Transverse colon (tissue), 4 donors: ENCODE measurements at regions not wholly inside any gene's neighbourhood (a gene's known extent, or its start where the extent isn't known, plus 50 kb on each side); places are given as distances from the start of the nearest gene placed in this dataset.

Experiments used
- DNase-seq: peaks from one replicate; pipeline ENCODE4 v3.0.0-alpha.2; 2019
- H3K27ac ChIP-seq, 4 donors: fragments of 200-600 bp; sonication (generic); 2 replicates each; pipeline ENCODE4 v1.5.1; 2016 to 2018; ENCODE audit warnings: inconsistent platforms in 4 of 4
- H3K27me3 ChIP-seq: fragments of 200-600 bp; sonication (generic); 2 replicates; pipeline ENCODE4 v1.5.1; 2017; ENCODE audit warnings: inconsistent platforms
- H3K36me3 ChIP-seq, 4 donors: fragments of 200-600 bp; sonication (generic); 2 replicates each; pipeline ENCODE4 v1.5.1; 2017 to 2019; ENCODE audit warnings: inconsistent platforms in 4 of 4
- H3K4me1 ChIP-seq, 4 donors: fragments of 200-600 bp; sonication (generic); 2 replicates each; pipeline ENCODE4 v1.5.1; 2017 to 2020; ENCODE audit warnings: inconsistent platforms in 4 of 4
- H3K4me3 ChIP-seq, 4 donors: fragments of 200-600 bp; sonication (generic); 1 replicate in 1 of 4; 2 replicates in 3 of 4; pipeline versions ENCODE4 v1.5.1 to v1.6.1; 2017 to 2019; ENCODE audit warnings: inconsistent platforms in 4 of 4
- H3K9me3 ChIP-seq, 2 donors: fragments of 200-600 bp; sonication (generic); 2 replicates each; pipeline ENCODE4 v1.5.1; 2017 to 2019; ENCODE audit warnings: inconsistent platforms in 2 of 2
- CTCF ChIP-seq, 5 experiments: fragments of 200-600 bp in 3 of 5; fragments of 450-650 bp in 2 of 5; sonication (generic) in 3 of 5; IDR thresholded peaks; 1 replicate in 2 of 5; 2 replicates in 3 of 5; pipeline ENCODE4 v1.5.1; 2016 to 2017; ENCODE audit warnings: antibody characterized with exemption in 5 of 5, inconsistent platforms in 3 of 5, mild to moderate bottlenecking in 2 of 5, moderate library complexity in 1 of 5
- EP300 ChIP-seq: sonication (generic); formaldehyde crosslinking; IDR thresholded peaks from one replicate; pipeline ENCODE4 v1.6.1; 2017; ENCODE audit warnings: antibody characterized with exemption, low read depth
- POLR2A ChIP-seq: fragments of 450-650 bp; IDR thresholded peaks from one replicate; pipeline ENCODE4 v1.6.1; 2016; ENCODE audit warnings: antibody characterized with exemption, mild to moderate bottlenecking, moderate library complexity
- POLR2AphosphoS5 ChIP-seq, 3 donors: sonication (generic); formaldehyde crosslinking; IDR thresholded peaks; one replicate each; pipeline ENCODE4 v1.6.1; 2016; ENCODE audit warnings: antibody characterized with exemption in 3 of 3
- WGBS, 2 donors: methylation state at CpG; one replicate each; pipeline ENCODE4 v1.1.5; 2018; ENCODE audit warnings: low coverage in 1 of 2; 5-methylcytosine and 5-hydroxymethylcytosine counted together
- in situ Hi-C, 4 donors: fragments of 200-750 bp; cut with MboI; loops; one replicate each; pipeline versions ENCODE4 v1.15.0 to v1.15.1; 2017; ENCODE audit warnings: low sequenced_read_pairs in 3 of 4, low pct_ligation_motif_present in 1 of 4, low pct_unique_long_range_greater_than_20kb in 1 of 4
- intact Hi-C: fragments of 100-400 bp; cut with DNase I; formaldehyde crosslinking; loops from one replicate; pipeline ENCODE4 v1.15.1; 2023; ENCODE audit warnings: low total_unique reads

DNA sequence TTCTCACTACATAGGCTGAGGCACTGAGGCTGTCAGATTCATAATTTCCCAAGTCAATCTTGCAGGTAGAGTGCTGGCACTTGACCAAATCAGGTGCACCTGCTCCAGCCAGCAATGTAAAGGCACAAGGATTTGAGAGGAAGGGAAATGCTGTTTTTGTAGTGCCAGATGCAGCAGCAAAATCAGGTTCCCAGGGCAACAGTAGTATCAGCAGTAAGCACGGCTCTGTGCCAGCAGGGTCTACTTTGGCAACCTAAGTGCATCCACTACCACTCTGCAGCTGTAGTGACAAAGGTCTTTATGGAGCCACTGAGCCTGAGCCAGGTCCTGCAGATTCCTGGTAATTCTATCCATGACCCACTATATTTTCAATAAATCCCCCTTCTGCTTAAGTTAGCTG is 329.5 kb downstream of the TPBG start:
- no peak for TF ChIP-seq CTCF (IDR thresholded peaks at IDR 0.05)
- TF ChIP-seq POLR2AphosphoS5 (IDR thresholded peaks at IDR 0.05): no peak
- no peak for TF ChIP-seq POLR2A
- TF ChIP-seq EP300: no peak
- DNase-seq: no peak

GRCh38 chr6:82701341-82701740 is 337.7 kb downstream of the TPBG start:
- H3K9me3 ChIP-seq: no peaks in the 10 kb centered on the region
- intact Hi-C loops: no loop called here
- H3K27ac ChIP-seq: no peak overlapping the region
- H3K36me3 ChIP-seq: no peaks in the 10 kb centered on the region
- no peak for DNase-seq
- 80 to 100% methylated on average over 2 to 3 of the region's 3 CpGs for WGBS, 2 donors
- H3K4me3 ChIP-seq: no peak overlapping the region
- TF ChIP-seq EP300 (no peak), CTCF (IDR thresholded peaks at IDR 0.05) (no peak), POLR2AphosphoS5 (IDR thresholded peaks at IDR 0.05) (no peak), POLR2A (no peak)
- H3K4me1 ChIP-seq: no peaks in the 10 kb centered on the region
- in situ Hi-C loops: no loop called here
- H3K27me3 ChIP-seq: no peaks in the 10 kb centered on the region

More for the DNA sequence above, 329.5 kb downstream of the TPBG start:
- WGBS, 2 donors: 50% methylated on average over 1 of the region's 1 CpG; no CpG with 5 or more reads in 1 of the 2 donors
- peaks cover 0 to 8% (median 3%) of the 10 kb centered on the region in 4 donors for H3K4me1 ChIP-seq
- H3K4me3 ChIP-seq: no peak overlapping the region
- H3K9me3 ChIP-seq: no peaks in the 10 kb centered on the region
- intact Hi-C loops (no loop called here), in situ Hi-C loops (no loop called here)
- no peaks in the 10 kb centered on the region for H3K27me3 ChIP-seq
- H3K36me3 ChIP-seq: no peaks in the 10 kb centered on the region
- no peak overlapping the region for H3K27ac ChIP-seq

- DNase-seq: no peak
- Histone ChIP-seq H3K27me3 (no peaks in the 10 kb centered on the region), H3K36me3 (no peaks in the 10 kb centered on the region), H3K9me3 (no peaks in the 10 kb centered on the region), H3K4me1 (no peaks in the 10 kb centered on the region), H3K27ac (no peak overlapping the region), H3K4me3 (no peak overlapping the region)
- no peak for TF ChIP-seq CTCF (IDR thresholded peaks at IDR 0.05)
- TF ChIP-seq EP300: no peak
- TF ChIP-seq POLR2A: no peak
- no peak for TF ChIP-seq POLR2AphosphoS5 (IDR thresholded peaks at IDR 0.05)
- intact Hi-C loops (no loop called here), in situ Hi-C loops (no loop called here)
- 73 to 81% methylated on average over 3 of the region's 3 CpGs for WGBS, 2 donors
These were observed 339.0 kb downstream of the TPBG start for GRCh38 chr6:82702574-82702973.

GRCh38 chr6:82703230-82703629 is 339.6 kb downstream of the TPBG start:
- in situ Hi-C loops: no loop called here
- no peak for DNase-seq
- Histone ChIP-seq H3K27me3 (no peaks in the 10 kb centered on the region), H3K36me3 (no peaks in the 10 kb centered on the region), H3K9me3 (no peaks in the 10 kb centered on the region), H3K27ac (no peak overlapping the region), H3K4me3 (no peak overlapping the region), H3K4me1 (no peaks in the 10 kb centered on the region)
- intact Hi-C loops: no loop called here
- TF ChIP-seq POLR2AphosphoS5 (IDR thresholded peaks at IDR 0.05) (no peak), POLR2A (no peak), EP300 (no peak), CTCF (IDR thresholded peaks at IDR 0.05) (no peak)
- 72 to 83% methylated on average over 3 to 4 of the region's 4 CpGs for WGBS, 2 donors
